ENCODE measurements at regions not wholly inside any gene's neighbourhood (a gene's known extent, or its start where the extent isn't known, plus 50 kb on each side); places are given as distances from the start of the nearest gene placed in this dataset.
"Not testable (repeated sequence)": the region's sequence is repeated elsewhere in the genome, so short reads cannot be mapped to it uniquely, and the experiment has no call there.

DNA sequence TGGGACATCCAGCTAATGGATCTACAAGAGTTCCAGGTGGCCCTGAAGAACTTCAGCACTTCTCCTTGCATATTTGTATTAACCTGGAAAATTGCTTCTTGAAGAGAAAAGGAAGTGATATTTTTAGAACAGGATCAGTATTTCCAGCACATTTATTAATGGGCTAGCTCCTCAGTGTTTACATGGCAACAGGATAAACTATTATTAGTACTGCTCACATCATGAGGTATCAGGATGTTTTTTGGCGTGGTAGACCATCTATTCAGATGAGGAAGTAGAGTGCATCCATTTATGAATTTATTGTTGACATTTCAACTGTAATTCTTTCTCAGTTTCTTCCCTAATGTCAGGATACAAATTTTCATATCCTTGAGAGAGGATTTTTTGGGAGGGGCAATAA lies 144.4 kb downstream of the KCNRG start:
- no peak for DNase-seq

DNA sequence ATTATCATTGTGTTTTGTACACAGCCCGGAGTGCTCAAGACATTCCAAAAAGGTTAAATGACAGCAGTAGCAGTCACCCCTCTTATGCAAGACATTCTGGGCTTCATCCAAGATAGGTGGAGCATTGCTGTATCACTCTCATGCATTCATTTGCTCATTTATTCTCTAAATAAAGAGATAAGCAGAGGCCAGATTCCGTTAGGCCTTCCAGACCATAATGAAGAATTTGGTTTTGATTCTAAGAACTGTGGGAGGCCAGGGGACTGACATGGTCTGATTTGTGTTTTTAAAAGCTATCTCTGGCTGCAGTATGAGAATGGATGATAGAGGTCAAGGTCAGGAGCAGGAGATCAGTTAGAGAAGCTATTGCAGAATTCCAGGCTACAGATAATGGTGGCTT lies 145.8 kb downstream of the KCNRG start:
- DNase-seq, result no peak

DNA sequence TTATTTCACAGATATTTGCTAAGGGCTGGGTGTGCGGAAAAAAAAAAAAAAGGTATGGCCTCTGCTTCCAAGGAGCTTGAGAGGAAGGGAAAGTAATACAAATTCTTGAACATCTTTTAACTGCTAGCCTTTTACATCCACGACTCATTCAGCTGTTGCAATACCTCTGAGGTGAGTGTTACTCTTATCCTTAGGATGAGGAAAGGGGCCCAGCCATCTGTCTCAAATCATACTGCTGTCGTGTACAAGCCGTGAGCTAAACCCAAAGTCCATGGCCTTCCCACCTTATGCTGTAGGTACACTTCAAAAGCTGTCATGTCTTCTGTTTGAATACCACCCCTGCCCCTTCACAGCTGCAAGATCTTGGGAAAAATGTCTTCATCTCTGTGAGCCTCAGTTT lies 146.8 kb downstream of the KCNRG start:
- no peak for DNase-seq

DNA sequence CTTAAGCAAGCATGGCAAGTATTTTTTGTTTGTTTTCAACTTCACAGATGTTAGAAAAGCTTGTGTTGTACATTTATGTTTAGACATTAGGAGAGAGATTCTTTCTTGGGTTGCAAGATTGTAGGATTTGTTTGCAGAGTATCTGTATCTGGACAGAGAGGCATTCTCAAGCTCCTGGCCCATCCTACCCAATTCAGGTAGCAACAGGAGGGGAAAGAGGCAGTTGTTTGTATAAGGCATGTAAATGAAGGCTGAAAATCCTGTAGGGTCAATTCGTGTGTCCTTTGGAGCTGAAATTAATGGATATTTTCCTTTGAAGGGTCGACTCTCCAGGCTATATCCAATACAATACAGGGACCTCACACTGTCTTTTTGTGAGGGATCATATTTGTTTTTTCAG lies 147.3 kb downstream of the KCNRG start:
- no peak for DNase-seq

DNA sequence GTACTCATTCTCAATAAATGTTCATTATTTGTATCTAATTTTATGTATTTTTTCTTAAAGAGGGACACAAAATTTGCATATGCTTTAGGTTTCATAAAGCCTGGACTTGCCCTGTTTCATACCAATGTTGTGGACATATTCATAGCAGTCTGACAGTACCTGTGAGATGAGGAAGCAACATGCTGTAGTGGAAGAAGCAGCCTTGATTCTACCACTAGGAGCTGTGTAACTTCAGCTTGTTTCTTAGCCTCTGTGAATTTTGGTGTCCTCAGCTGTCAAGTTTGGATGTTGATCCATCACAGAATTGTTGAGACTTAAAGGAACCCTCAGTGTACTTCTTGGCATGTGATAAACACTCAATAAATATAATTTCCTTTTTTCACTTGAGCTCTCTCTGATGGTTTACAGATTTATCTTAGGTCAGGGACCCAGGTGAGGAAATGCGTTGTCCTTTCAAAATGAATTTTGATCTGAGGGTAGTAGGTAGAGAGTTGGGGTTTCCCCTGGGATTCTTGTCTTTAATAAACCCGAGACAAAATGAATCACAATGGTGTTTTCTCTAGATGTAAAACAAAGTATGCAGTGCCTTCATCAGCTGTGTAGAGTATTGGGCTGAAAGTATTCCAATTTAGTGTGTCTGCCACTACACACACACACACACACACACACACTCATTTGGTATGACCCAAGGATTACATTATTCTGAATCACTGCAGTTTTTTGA lies 152.1 kb downstream of the KCNRG start:
- DNase-seq, result no peak

DNA sequence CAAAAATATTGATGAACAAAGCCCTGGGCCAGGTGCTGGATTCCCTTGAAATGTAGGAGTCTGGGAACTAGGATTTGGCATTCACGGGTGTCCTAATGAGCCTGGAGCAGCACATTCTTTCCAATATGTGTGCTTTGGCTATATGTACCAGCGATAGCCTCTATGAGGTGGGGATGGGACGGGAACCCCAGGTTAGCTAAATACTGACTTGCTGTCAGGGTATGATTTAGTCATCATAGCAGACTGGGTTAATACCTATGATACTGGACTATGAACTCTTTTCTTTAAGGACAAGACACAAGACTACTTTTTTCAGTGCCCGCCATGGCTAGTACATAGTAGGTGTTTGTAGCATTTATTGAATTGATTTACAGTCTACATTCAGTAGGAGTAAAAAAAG lies 152.7 kb downstream of the KCNRG start:
- DNase-seq, result no peak

DNA sequence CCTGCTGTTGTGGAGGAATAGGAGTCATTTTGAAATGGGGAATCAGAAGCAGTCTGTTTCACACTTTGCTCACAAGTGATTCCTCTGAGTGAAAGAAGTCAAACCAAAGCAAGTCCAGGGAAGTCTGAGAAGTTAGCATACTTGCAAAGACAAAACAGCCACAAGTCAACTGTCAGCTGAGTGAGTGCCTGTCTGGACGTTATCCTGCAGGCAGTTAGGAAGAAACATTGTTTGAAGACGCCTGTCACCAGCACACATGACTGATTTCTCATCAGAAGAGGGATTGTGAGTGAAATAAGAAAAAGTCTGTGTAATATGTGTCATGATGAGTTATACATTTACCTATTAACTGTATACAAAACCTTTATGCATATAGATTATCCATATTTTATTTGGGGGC lies 153.5 kb downstream of the KCNRG start:
- DNase-seq, result no peak

DNA sequence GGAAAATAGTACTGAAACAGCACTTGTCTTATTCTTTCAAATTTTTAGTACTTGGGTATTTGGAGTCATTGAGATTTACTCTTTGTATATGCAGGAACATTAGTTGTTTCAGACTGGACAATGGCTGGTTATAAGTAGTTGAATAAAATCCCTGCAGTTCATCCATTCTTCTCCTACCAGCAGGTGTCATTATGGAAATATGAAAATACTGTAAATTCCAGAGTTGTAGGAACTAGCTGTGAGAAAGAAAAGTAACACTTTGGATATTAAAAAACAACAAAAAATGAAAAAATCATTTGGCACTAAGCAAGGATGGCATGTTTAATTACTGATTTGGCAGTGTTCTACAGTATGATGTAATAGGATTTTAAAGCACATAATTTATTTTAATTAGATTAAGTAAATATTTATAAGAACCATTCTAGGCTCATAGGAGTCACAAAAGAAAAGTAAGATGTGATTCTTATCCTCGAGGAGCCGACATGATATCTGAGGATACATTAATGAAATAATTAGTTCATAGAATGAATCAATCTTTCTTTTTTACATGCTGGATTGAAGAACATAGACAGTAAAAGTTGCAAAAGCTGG lies 155.3 kb downstream of the KCNRG start:
- DNase-seq, result peak; percentile 10

DNA sequence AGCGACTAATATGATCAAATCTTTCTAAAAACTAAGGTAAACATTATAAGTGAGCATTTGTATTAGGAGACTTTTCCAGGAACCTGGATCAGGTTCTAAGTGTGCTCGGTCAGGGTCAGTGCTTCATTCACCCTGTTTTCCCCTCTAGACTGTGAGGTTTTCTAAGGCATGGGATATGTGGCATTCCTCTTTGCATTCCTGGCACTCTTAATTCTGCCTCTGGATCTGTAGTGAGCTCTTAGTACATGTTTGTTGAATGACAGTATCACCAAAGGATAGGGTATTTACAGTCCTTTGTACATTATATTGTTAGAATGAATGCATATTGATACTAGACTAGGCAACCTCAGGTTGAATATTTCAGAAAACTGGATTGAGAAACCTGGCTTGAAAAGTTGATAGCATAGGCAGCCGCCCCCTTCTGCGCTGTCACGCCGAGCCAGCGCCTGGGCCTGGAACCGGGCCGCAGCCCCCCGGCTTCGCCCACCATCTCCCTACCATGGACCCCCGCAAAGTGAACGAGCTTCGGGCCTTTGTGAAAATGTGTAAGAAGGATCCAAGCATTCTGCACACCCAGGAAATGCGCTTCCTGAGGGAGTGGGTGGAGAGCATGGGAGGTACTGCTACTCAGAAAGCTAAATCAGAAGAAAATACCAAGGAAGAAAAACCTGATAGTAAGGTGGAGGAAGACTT lies 156.5 kb downstream of the KCNRG start:
- no peak for DNase-seq

DNA sequence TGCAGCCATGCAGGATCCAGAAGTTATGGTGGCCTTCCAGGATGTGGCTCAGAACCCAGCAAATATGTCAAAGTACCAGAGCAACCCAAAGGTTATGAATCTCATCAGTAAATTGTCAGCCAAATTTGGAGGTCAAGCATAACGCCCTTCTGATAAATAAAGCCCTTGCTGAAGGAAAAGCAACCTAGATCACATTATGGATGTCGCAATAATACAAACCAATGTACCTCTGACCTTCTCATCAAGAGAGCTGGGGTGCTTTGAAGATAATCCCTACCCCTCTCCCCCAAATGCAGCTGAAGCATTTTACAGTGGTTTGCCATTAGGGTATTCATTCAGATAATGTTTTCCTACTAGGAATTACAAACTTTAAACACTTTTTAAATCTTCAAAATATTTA lies 157.8 kb downstream of the KCNRG start:
- not testable (repeated sequence) for DNase-seq

DNA sequence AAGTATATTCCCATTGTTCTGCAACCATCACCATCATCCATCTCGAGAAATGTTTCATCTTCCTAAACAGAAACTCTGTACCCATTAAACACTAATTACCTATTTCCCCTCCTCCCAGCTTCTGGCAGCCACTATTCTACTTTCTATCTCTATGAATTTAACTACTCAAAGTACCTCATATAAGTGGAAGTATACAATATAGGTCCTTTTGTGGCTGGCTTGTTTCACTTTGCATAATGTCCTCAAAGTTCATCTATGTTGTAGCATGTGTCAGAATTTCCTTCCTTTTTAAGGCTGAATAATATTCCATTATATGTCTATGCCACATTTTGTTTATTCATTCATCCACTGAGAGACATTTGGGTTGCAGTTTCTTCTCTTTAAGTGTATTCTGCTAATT lies 159.4 kb downstream of the KCNRG start:
- no peak for DNase-seq

DNA sequence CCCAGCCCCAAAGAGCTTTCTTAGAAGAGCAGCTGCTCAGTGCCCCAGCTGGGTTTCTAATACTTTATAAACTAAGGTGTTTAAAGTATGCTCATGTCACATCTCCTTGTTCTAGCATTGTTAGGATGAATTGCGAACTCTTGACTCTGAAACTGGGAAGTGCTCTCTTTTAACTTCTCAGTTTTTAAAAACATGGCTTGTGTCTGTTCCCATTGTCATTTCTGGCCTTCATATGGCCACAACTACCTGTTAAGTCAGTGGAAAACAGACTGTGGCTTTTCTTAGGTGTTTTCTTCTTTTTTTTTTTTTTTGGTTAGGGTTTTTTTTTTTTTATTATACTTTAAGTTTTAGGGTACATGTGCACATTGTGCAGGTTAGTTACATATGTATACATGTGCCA lies 164.7 kb downstream of the KCNRG start:
- DNase-seq, result no peak

DNA sequence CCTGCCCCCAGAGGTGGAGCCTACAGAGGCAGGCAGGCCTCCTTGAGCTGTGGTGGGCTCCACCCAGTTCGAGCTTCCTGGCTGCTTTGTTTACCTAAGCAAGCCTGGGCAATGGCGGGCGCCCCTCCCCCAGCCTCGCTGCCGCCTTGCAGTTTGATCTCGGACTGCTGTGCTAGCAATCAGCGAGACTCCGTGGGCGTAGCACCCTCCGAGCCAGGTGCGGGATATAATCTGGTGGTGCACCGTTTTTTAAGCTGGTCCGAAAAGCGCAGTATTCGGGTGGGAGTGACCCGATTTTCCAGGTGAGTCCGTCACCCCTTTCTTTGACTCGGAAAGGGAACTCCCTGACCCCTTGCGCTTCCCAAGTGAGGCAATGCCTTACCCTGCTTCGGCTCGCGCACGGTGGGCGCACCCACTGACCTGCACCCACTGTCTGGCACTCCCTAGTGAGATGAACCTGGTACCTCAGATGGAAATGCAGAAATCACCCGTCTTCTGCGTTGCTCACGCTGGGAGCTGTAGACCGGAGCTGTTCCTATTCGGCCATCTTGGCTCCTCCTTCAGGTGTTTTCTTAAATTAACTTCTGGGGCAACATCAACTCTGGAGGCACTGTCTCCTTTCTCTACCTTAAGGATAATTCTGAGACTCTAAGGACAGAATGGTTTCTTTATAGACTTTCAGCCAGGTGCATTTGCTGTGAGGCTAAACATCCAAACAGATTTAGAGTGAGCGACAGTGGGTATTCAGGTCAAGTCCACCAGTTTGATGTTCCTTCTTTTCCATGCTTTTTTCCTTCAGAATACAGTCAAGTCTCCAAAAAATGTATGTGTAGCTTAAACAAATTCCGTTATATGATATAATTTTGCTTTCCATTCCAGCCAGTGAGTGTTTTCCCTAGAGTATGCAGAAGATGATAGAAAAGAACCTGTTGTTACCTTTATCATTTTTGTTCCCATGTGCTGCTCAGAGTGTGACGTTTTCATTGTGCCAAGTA lies 170.8 kb downstream of the KCNRG start:
- not testable (repeated sequence) for DNase-seq

DNA sequence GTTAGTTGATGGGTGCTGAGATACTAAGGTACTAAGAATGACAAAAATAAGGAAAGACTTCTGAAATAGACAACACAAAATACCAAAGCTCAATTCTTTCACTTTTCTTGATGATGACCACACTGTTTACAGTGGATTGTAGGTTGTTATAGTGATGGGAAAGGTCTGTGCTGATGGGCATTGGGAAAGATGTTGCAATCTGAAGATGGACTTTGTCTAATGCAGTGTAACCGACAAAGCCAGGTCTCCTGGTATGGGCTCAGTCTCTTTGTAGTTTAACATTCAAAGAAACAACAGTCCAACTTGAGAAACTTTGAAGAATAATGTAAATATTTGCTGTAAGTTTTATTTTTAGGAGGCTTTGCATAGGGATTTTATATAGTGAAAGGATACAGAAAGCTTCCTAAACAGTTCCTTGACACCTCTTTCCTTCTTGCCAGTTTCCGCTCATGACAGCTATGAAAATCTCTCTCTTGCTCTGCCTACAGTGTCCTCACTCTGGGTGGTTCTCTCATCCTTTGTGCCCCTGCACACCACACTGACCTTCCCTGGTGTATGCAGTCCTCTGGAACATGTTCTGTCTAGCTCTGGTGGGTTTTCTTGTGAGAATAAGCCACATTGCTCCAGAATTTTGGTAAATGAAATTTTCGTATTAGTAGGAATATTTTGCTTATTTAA lies 172.2 kb downstream of the KCNRG start:
- DNase-seq, result no peak

DNA sequence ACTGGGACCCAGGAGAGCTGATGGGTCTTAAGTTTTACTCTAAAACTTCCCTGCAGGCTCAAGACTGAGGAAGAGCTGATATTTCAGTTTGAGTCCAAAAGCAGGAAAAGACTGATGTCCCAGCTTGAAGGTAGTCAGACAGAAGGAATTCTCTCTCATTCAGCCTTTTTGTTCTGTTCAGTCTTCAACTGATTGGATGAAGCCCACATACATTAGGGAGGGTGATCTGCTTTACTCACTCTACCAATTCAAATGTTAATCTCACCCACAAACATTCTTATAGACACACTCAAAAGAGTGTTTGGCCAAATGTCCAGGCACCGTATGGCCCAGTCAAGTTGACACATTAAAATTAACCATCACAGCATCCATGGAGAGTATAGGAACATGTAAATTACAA lies 173.5 kb downstream of the KCNRG start:
- no peak for DNase-seq

DNA sequence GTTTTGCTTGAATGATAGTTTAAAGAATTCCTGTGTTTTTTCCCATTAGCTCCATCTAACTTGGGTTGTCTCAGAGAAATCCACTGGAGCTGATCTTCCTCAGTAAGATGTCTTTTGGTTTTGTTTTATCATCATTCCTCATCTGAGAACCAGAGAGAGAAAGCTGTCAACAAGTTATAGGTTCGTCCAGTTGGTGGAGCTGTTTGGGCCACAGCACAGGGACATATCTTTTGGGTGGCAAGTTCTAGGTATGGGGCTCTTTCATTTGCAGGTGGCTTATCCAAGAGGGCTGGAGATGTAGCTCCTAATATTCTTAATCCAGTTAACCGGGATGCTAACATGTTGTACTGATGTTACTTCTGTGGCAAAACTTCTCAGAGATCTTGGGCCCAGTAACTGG lies 174.2 kb downstream of the KCNRG start:
- peak; percentile 26 for DNase-seq

DNA sequence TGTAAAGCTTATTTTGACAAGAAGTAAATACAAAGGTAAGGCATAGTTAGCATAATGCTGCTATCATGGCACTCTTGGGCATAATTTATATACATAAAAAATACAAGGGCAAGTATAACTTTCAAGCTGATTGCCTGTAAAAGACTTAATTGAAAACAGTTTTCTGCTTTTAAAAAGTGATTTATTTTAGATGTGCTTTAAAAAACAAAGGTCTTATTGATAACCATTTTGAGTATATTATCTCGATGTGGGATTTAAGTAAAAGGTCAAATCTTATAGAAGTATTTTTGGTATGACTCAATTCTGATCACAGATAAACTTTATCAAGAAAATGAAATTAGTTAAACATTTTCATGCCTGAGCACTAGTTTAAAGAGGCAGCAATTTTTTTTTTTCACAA lies 175.8 kb downstream of the KCNRG start:
- DNase-seq, result no peak

DNA sequence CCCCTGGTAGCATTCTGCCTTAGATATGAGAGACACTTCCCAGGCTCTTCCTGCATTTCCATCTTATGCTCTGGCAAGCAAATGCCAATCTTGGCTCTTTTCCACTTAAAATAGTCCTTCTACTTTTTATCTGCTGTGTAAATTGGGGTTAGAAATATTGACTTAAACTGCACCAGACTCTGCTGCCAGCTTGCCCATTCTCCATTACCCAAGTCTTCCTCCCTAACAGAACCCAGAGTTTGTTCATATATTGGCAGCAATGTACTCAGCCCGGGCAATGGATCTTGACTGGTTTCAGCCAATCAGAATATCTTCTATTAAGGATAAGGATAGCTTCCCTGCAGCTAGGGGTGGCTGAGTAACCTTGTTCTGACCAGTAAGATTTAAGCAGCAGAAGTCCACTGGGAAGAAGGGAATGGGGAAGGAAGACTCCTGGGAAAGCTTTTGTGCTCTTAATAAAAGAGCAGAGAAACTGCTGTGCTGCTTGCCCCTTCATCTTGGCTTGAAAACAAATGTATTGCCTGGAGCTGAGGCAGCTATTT lies 177.1 kb downstream of the KCNRG start:
- no peak for DNase-seq

DNA sequence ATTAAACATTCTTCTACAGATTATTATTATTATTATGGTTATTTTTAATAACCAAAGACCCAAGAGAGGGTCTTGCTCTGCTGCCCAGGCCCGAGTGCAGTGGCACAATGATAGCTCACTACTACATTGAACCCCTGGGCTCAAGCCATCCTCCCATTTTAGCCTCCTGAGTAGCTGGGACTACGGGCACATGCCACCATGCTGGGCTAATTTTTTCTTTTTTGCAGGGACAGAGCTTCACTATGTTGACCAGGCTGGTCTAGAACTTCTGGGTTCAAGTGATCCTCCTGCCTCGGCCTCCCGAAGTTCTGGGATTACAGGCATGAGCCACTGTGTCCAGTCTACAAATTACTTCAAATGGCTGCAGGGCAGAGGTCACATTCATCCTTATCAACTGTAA lies 179.8 kb downstream of the KCNRG start:
- DNase-seq, result no peak

DNA sequence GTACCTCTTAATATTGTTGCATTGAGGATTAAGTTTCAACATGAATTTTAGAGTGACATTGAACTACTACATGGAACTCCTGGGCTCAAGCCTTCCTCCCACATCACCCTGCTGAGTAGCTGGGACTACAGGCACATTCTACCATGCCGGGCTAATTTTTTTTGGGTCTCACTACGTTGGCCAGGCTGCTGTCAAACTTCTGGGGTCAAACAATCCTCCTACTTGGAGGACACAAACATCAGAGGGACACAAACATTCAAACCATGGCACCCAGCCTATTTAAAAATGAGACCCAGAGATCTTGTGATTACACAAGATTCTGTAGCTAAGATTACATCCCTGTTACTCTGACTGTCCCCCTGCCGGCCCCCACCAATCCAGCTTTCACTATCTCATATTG lies 180.9 kb downstream of the KCNRG start:
- no peak for DNase-seq

DNA sequence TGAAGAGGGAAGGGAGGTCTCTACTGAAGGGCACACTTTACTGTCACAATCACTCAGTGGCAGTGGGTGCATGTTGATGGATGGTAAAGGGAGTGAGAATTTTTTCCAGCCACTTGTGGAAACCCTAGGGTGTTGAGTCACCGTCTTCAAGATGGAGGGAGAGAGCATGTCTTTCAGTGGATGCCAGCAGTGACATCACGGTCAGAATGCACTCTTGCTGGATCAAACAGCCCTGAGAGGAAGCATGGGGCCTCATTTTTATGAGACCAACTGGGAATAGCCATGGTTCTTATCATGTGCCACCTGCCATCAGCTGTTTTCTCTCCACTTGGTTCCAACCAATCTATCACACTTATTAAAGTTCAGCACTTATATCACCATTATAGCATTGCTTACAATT lies 182.5 kb downstream of the KCNRG start:
- DNase-seq, result no peak

DNA sequence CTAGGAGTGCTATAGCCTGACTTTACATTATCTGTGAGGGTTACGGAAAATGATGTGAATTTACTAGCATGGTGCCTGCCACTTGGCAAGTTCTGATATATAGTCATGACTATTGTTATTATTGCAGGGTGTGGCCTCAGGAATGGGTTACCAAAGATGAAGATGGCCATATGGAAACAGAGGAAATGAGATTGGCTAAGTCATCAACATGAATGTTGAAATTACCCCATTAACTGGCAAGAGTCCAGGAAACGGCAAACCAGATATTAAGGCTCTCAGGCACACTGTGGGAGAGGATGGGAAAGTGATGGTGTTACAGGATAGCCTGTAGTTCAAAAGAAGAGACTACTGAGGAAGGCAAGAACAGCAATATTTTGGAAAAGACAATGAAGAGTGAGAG lies 183.3 kb downstream of the KCNRG start:
- DNase-seq, result no peak
